C4-2B (cell line): ENCODE measurements at regions not wholly inside any gene's neighbourhood (a gene's known extent, or its start where the extent isn't known, plus 50 kb on each side); places are given as distances from the start of the nearest gene placed in this dataset.

Source experiments
- H3K27ac ChIP-seq: fragments of 450-650 bp; 2 replicates; pipeline ENCODE4 v1.5.1; 2017
- CTCF ChIP-seq: fragments of 450-650 bp; conservative IDR thresholded peaks from 2 replicates; pipeline ENCODE4 v1.5.1; 2017; ENCODE audit warnings: mild to moderate bottlenecking
- ZFX ChIP-seq: fragments of 450-650 bp; IDR thresholded peaks from 2 replicates; pipeline ENCODE4 v1.6.1; 2017

- H3K27ac ChIP-seq = no peak overlapping the region
- TF ChIP-seq ZFX (no peak), CTCF (no peak)
Observed at GRCh38 chr6:95142661-95143335, 434.5 kb upstream of the MANEA start.

- H3K27ac ChIP-seq = no peak overlapping the region
- no peak for TF ChIP-seq CTCF
- TF ChIP-seq ZFX = no peak
Observed at GRCh38 chr6:95143408-95144180, 433.7 kb upstream of the MANEA start.

- H3K27ac ChIP-seq = no peak overlapping the region
- no peak for TF ChIP-seq ZFX
- no peak for TF ChIP-seq CTCF
Observed at GRCh38 chr6:95145457-95145856, 431.9 kb upstream of the MANEA start.

- H3K27ac ChIP-seq = no peak overlapping the region
- TF ChIP-seq ZFX = no peak
- no peak for TF ChIP-seq CTCF
Observed at GRCh38 chr6:95159557-95159956, 417.8 kb upstream of the MANEA start.

GRCh38 chr6:95169775-95170174 lies 407.6 kb upstream of the MANEA start:
- no peak overlapping the region for H3K27ac ChIP-seq
- TF ChIP-seq CTCF (no peak), ZFX (no peak)

- TF ChIP-seq CTCF (no peak), ZFX (no peak)
Observed at GRCh38 chr6:95175927-95176675, 401.2 kb upstream of the MANEA start.

GRCh38 chr6:95185874-95186273 lies 391.5 kb upstream of the MANEA start:
- TF ChIP-seq ZFX = no peak
- TF ChIP-seq CTCF = peak; percentile 39
- H3K27ac ChIP-seq = no peak overlapping the region

More at GRCh38 chr6:95175927-95176675, 401.2 kb upstream of the MANEA start:
- H3K27ac ChIP-seq = no peak overlapping the region
